Neural cell (in vitro differentiated cells): ENCODE measurements at regions not wholly inside any gene's neighbourhood (a gene's known extent, or its start where the extent isn't known, plus 50 kb on each side); places are given as distances from the start of the nearest gene placed in this dataset.
"Not testable (repeated sequence)": the region's sequence is repeated elsewhere in the genome, so short reads cannot be mapped to it uniquely, and the experiment has no call there.

Experiments used
- EP300 ChIP-seq: fragments of 450-650 bp; conservative IDR thresholded peaks from 2 replicates; pipeline ENCODE4 v1.6.1; 2014; ENCODE audit warnings: antibody characterized with exemption, mild to moderate bottlenecking, moderate library complexity; ENCODE audit not compliant: poor library complexity, severe bottlenecking
- EZH2 ChIP-seq: fragments of 200-600, 300-800 bp; shearing (Covaris generic), sonication (generic); IDR thresholded peaks from 2 replicates; pipeline ENCODE4 v1.6.1; 2014; ENCODE audit warnings: antibody characterized with exemption, low read length, borderline replicate concordance, mild to moderate bottlenecking; ENCODE audit not compliant: insufficient read depth, poor library complexity, severe bottlenecking
- MXI1 ChIP-seq: fragments of 450-650 bp; conservative IDR thresholded peaks from 2 replicates; pipeline ENCODE4 v1.6.1; 2014; ENCODE audit warnings: antibody characterized with exemption, mild to moderate bottlenecking; ENCODE audit not compliant: poor library complexity, severe bottlenecking
- TF ChIP-seq, protein P1 (sequence below): fragments of 450-650 bp; IDR thresholded peaks from 2 replicates; pipeline ENCODE4 v1.5.1; 2014; ENCODE audit warnings: antibody characterized with exemption, mild to moderate bottlenecking, moderate library complexity; ENCODE audit not compliant: poor library complexity, severe bottlenecking
- TF ChIP-seq, protein P2 (sequence below): IDR thresholded peaks from 2 replicates; pipeline ENCODE4 v1.6.1; 2012; ENCODE audit warnings: borderline replicate concordance

GRCh38 chr2:47726978-47727377 is 56.0 kb upstream of the MSH6 start:
- TF ChIP-seq, protein P1, sequence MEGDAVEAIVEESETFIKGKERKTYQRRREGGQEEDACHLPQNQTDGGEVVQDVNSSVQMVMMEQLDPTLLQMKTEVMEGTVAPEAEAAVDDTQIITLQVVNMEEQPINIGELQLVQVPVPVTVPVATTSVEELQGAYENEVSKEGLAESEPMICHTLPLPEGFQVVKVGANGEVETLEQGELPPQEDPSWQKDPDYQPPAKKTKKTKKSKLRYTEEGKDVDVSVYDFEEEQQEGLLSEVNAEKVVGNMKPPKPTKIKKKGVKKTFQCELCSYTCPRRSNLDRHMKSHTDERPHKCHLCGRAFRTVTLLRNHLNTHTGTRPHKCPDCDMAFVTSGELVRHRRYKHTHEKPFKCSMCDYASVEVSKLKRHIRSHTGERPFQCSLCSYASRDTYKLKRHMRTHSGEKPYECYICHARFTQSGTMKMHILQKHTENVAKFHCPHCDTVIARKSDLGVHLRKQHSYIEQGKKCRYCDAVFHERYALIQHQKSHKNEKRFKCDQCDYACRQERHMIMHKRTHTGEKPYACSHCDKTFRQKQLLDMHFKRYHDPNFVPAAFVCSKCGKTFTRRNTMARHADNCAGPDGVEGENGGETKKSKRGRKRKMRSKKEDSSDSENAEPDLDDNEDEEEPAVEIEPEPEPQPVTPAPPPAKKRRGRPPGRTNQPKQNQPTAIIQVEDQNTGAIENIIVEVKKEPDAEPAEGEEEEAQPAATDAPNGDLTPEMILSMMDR: not testable (repeated sequence)
- TF ChIP-seq EP300, MXI1, EZH2: not testable (repeated sequence)
- TF ChIP-seq, protein P2, sequence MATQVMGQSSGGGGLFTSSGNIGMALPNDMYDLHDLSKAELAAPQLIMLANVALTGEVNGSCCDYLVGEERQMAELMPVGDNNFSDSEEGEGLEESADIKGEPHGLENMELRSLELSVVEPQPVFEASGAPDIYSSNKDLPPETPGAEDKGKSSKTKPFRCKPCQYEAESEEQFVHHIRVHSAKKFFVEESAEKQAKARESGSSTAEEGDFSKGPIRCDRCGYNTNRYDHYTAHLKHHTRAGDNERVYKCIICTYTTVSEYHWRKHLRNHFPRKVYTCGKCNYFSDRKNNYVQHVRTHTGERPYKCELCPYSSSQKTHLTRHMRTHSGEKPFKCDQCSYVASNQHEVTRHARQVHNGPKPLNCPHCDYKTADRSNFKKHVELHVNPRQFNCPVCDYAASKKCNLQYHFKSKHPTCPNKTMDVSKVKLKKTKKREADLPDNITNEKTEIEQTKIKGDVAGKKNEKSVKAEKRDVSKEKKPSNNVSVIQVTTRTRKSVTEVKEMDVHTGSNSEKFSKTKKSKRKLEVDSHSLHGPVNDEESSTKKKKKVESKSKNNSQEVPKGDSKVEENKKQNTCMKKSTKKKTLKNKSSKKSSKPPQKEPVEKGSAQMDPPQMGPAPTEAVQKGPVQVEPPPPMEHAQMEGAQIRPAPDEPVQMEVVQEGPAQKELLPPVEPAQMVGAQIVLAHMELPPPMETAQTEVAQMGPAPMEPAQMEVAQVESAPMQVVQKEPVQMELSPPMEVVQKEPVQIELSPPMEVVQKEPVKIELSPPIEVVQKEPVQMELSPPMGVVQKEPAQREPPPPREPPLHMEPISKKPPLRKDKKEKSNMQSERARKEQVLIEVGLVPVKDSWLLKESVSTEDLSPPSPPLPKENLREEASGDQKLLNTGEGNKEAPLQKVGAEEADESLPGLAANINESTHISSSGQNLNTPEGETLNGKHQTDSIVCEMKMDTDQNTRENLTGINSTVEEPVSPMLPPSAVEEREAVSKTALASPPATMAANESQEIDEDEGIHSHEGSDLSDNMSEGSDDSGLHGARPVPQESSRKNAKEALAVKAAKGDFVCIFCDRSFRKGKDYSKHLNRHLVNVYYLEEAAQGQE: not testable (repeated sequence)
